ENCODE measurements at regions not wholly inside any gene's neighbourhood (a gene's known extent, or its start where the extent isn't known, plus 50 kb on each side); places are given as distances from the start of the nearest gene placed in this dataset.

DNA sequence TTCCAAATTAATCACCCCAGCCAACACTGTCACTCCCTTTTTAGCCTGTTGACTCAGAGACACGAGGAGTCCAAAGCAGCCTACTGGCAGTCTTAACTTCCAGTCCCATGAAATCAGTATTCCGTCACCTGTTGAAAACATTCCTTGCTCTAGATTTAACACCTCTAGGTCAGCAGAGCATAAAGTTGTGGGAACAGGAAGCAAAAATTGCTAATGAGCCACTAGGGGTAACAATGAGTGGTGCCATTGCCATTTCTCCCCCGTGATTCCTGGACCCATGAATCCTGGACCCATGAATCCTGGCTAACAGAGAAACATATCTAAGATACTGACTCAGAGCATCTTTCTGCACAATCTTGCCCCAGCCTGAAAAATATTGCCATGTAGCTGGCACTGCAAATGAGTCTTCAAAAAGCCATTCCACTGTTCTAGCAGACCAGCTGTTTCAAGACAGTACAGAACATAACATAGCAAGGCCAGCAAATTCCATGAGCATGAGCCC, 252.7 kb upstream of the PTER start:
- Histone ChIP-seq H3K4me3 (ENCODE audit: insufficient read depth, low read length, poor library complexity, severe bottlenecking) (no peak overlapping the region), H3K4me2 (ENCODE audit: low read depth, low read length, poor library complexity, severe bottlenecking) (no peak overlapping the region), H3K79me2 (ENCODE audit: insufficient read depth, low read length) (no peaks in the 10 kb centered on the region), H3K27me3 (ENCODE audit: low read length) (no peaks in the 10 kb centered on the region), H3K9me3 (ENCODE audit: insufficient read depth, low read length) (no peaks in the 10 kb centered on the region), H3K36me3 (ENCODE audit: low read length) (no peaks in the 10 kb centered on the region), H4K20me1 (ENCODE audit: low read depth, low read length) (no peaks in the 10 kb centered on the region), H2AFZ (ENCODE audit: low read depth, low read length, severe bottlenecking) (no peak overlapping the region), H3K9ac (ENCODE audit: low read length) (no peak overlapping the region), H3K9me2 (replicated peaks; ENCODE audit: insufficient read depth, low read length) (no peaks in the 10 kb centered on the region), H3K27ac (ENCODE audit: low read depth, low read length) (no peak overlapping the region), H3F3A (ENCODE audit: insufficient read depth) (no peaks in the 10 kb centered on the region)
- TF ChIP-seq EZH2phosphoT487 (conservative IDR thresholded peaks at IDR 0.05; ENCODE audit: low read length) (no peak), CTCF (IDR thresholded peaks at IDR 0.05; ENCODE audit: insufficient read depth, low read length, poor library complexity, severe bottlenecking) (no peak)

- Histone ChIP-seq H3K4me3 (ENCODE audit: insufficient read depth, low read length, poor library complexity, severe bottlenecking) (no peak overlapping the region), H3K4me2 (ENCODE audit: low read depth, low read length, poor library complexity, severe bottlenecking) (no peak overlapping the region), H3K27me3 (ENCODE audit: low read length) (no peaks in the 10 kb centered on the region), H3K36me3 (ENCODE audit: low read length) (no peaks in the 10 kb centered on the region), H4K20me1 (ENCODE audit: low read depth, low read length) (no peaks in the 10 kb centered on the region), H2AFZ (ENCODE audit: low read depth, low read length, severe bottlenecking) (no peak overlapping the region), H3K9me3 (ENCODE audit: insufficient read depth, low read length) (no peaks in the 10 kb centered on the region), H3K9ac (ENCODE audit: low read length) (no peak overlapping the region), H3K9me2 (replicated peaks; ENCODE audit: insufficient read depth, low read length) (no peaks in the 10 kb centered on the region), H3F3A (ENCODE audit: insufficient read depth) (no peaks in the 10 kb centered on the region), H3K79me2 (ENCODE audit: insufficient read depth, low read length) (no peaks in the 10 kb centered on the region), H3K27ac (ENCODE audit: low read depth, low read length) (no peak overlapping the region)
- TF ChIP-seq CTCF (IDR thresholded peaks at IDR 0.05; ENCODE audit: insufficient read depth, low read length, poor library complexity, severe bottlenecking) (no peak), EZH2phosphoT487 (conservative IDR thresholded peaks at IDR 0.05; ENCODE audit: low read length) (no peak)
Measured at GRCh38 chr10:16184906-16185305, 251.9 kb upstream of the PTER start.

GRCh38 chr10:16186564-16186963, 250.2 kb upstream of the PTER start:
- TF ChIP-seq CTCF (IDR thresholded peaks at IDR 0.05; ENCODE audit: insufficient read depth, low read length, poor library complexity, severe bottlenecking) (no peak), EZH2phosphoT487 (conservative IDR thresholded peaks at IDR 0.05; ENCODE audit: low read length) (no peak)
- Histone ChIP-seq H3K36me3 (ENCODE audit: low read length) (no peaks in the 10 kb centered on the region), H4K20me1 (ENCODE audit: low read depth, low read length) (no peaks in the 10 kb centered on the region), H3F3A (ENCODE audit: insufficient read depth) (no peaks in the 10 kb centered on the region), H3K27me3 (ENCODE audit: low read length) (no peaks in the 10 kb centered on the region), H3K9me3 (ENCODE audit: insufficient read depth, low read length) (no peaks in the 10 kb centered on the region), H3K4me2 (ENCODE audit: low read depth, low read length, poor library complexity, severe bottlenecking) (no peak overlapping the region), H3K27ac (ENCODE audit: low read depth, low read length) (no peak overlapping the region), H3K9me2 (replicated peaks; ENCODE audit: insufficient read depth, low read length) (no peaks in the 10 kb centered on the region), H3K9ac (ENCODE audit: low read length) (no peak overlapping the region), H2AFZ (ENCODE audit: low read depth, low read length, severe bottlenecking) (no peak overlapping the region), H3K4me3 (ENCODE audit: insufficient read depth, low read length, poor library complexity, severe bottlenecking) (no peak overlapping the region), H3K79me2 (ENCODE audit: insufficient read depth, low read length) (no peaks in the 10 kb centered on the region)

All from SU-DHL-6 (cell line).